GM18867 (cell line): ENCODE measurements at regions not wholly inside any gene's neighbourhood (a gene's known extent, or its start where the extent isn't known, plus 50 kb on each side); places are given as distances from the start of the nearest gene placed in this dataset.

Experiments used
- ATAC-seq: cut with Tn5 transposase; IDR thresholded peaks from one replicate; pipeline ENCODE4 v1.9.1; 2021; ENCODE audit warnings: mild to moderate bottlenecking, moderate library complexity; ENCODE audit not compliant: unreplicated experiment

GRCh38 chr10:91035650-91036292, 114.9 kb upstream of the ANKRD1 start:
- no peak for ATAC-seq

GRCh38 chr10:91036807-91037411, 116.0 kb upstream of the ANKRD1 start:
- no peak for ATAC-seq

GRCh38 chr10:91038971-91039370, 118.1 kb upstream of the ANKRD1 start:
- ATAC-seq = no peak

GRCh38 chr10:91040343-91040742, 119.5 kb upstream of the ANKRD1 start:
- no peak for ATAC-seq

GRCh38 chr10:91042069-91042468, 121.2 kb upstream of the ANKRD1 start:
- no peak for ATAC-seq

- no peak for ATAC-seq
Observed at GRCh38 chr10:91043173-91043910, 122.5 kb upstream of the ANKRD1 start.

GRCh38 chr10:91046869-91047268, 126.0 kb upstream of the ANKRD1 start:
- ATAC-seq = no peak

GRCh38 chr10:91048380-91048779, 127.5 kb upstream of the ANKRD1 start:
- ATAC-seq = no peak

- ATAC-seq = no peak
Observed at GRCh38 chr10:91049296-91049987, 128.6 kb upstream of the ANKRD1 start.

- no peak for ATAC-seq
Observed at GRCh38 chr10:91049988-91050360, 129.1 kb upstream of the ANKRD1 start.

- no peak for ATAC-seq
Observed at GRCh38 chr10:91050371-91051034, 129.6 kb upstream of the ANKRD1 start.

GRCh38 chr10:91051829-91052228, 130.9 kb upstream of the ANKRD1 start:
- no peak for ATAC-seq

GRCh38 chr10:91054325-91054724, 133.4 kb upstream of the ANKRD1 start:
- ATAC-seq = no peak

GRCh38 chr10:91061187-91061586, 140.3 kb upstream of the ANKRD1 start:
- no peak for ATAC-seq

GRCh38 chr10:91061608-91062007, 140.7 kb upstream of the ANKRD1 start:
- no peak for ATAC-seq

GRCh38 chr10:91062091-91062490, 141.2 kb upstream of the ANKRD1 start:
- ATAC-seq = no peak

GRCh38 chr10:91071786-91072185, 148.7 kb upstream of the PCGF5 start:
- no peak for ATAC-seq

- ATAC-seq = no peak
Observed at GRCh38 chr10:91073286-91073979, 147.0 kb upstream of the PCGF5 start.

- no peak for ATAC-seq
Observed at GRCh38 chr10:91076991-91077548, 143.4 kb upstream of the PCGF5 start.

- ATAC-seq = no peak
Observed at GRCh38 chr10:91077549-91078071, 142.9 kb upstream of the PCGF5 start.
